ENCODE measurements at regions not wholly inside any gene's neighbourhood (a gene's known extent, or its start where the extent isn't known, plus 50 kb on each side); places are given as distances from the start of the nearest gene placed in this dataset.

GRCh38 chr2:45214550-45214949, 205.3 kb upstream of the SIX2 start:
- Mint-ChIP-seq H3K27me3 (ENCODE audit: low read depth) (peaks cover 9% of the 10 kb centered on the region), H3K4me1 (no peaks in the 10 kb centered on the region), H3K27ac (no peak overlapping the region), H3K4me3 (no peak overlapping the region), H3K36me3 (ENCODE audit: low read depth) (no peaks in the 10 kb centered on the region), H3K9me3 (peaks cover 12% of the 10 kb centered on the region)
- TF ChIP-seq, protein P1, sequence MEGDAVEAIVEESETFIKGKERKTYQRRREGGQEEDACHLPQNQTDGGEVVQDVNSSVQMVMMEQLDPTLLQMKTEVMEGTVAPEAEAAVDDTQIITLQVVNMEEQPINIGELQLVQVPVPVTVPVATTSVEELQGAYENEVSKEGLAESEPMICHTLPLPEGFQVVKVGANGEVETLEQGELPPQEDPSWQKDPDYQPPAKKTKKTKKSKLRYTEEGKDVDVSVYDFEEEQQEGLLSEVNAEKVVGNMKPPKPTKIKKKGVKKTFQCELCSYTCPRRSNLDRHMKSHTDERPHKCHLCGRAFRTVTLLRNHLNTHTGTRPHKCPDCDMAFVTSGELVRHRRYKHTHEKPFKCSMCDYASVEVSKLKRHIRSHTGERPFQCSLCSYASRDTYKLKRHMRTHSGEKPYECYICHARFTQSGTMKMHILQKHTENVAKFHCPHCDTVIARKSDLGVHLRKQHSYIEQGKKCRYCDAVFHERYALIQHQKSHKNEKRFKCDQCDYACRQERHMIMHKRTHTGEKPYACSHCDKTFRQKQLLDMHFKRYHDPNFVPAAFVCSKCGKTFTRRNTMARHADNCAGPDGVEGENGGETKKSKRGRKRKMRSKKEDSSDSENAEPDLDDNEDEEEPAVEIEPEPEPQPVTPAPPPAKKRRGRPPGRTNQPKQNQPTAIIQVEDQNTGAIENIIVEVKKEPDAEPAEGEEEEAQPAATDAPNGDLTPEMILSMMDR (IDR thresholded peaks at IDR 0.05; ENCODE audit: unreplicated experiment in 3 of 3), result no peak

DNA sequence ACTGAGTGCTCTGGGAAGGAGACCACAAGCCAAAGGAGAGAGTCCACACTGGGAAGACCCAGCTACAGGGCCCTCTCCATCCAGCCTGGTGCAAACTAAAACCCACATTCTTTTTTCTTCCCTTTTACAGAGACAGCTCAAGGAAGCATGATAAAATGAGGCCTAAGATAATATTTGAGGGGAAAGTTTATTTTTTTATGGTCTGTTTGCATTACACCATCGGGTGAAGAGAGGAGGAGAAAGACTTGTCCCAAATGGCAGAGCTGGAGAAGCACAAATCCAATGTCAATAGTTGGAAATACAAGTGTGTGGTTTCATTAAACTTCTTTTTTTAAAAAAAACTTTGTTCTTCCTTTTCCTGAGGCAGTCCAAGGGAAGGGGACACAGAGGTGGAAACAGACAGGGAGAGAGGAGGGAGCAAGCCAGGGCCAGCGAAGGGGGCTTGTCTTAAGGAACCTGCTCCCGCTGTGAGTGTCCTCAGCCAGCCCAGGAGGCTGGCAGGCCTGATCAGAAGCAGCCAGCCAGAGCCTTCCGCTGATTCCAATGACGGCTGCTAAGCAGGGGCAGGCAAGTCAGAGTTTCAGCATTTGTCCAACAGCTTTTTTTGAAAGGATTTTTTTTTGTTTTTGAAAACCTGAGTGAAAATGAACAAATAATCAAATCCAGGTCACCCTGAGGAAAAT, 203.8 kb upstream of the SIX2 start:
- Mint-ChIP-seq H3K4me1 (no peaks in the 10 kb centered on the region), H3K36me3 (ENCODE audit: low read depth) (no peaks in the 10 kb centered on the region), H3K4me3 (no peak overlapping the region), H3K27ac (no peak overlapping the region), H3K27me3 (ENCODE audit: low read depth) (peaks cover 9% of the 10 kb centered on the region), H3K9me3 (peaks cover 12% of the 10 kb centered on the region)
- TF ChIP-seq, protein P1 (IDR thresholded peaks at IDR 0.05; ENCODE audit: unreplicated experiment in 3 of 3), result no peak

DNA sequence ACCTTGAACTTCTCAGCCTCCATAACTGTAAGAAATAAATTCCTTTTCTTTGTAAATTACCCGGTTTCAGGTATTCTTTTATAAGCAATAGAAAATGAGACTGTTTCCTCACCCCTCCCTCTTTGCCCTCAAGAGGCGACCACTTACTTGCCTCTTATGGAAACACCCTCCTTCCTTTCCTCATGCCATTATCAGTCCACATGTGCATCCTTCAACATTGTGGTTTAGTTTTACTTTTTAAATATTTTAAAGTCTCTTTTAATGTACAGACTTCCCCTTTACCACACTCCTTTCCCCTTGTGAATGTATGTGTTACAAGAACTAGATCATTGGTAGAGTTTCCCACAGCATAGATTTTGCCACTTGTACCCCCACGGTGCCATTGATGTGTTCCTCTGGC, 202.4 kb upstream of the SIX2 start:
- H3K9me3 Mint-ChIP-seq, result peaks cover 6% of the 10 kb centered on the region

DNA sequence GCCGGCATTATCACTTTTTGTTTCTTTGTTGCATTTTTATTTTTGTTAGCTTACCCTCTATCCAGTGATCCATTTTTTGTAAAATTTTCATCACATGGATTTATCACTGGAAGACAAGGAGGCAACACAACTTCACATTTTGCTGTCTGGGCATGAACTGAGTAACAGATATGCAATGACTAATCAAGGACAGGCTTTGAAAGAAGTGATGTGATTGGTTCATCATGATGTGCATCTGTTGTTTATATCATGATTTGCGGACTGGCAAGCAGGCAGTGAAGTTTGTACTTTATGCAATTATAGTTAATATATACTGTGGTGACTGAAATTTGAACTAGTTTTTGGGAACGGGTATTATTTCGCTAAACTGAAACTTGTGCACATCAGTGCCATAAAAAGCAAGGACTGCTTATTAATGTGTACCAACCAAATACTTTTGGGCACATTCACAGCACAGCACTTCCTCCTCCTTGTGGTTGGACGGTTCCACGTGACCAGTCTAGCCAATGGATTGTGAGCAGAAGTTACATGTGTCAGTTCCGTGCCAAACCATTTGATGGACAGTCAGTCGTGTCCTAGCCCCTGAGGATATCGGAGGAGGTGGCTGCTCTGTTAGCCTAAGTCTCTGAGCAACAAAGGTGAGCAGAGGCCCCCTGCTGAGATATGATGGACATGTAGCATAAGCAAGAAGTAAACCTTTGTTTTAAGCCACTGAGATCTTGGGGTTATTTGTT, 201.4 kb upstream of the SIX2 start:
- Mint-ChIP-seq H3K27me3 (ENCODE audit: low read depth) (peaks cover 5% of the 10 kb centered on the region), H3K27ac (no peak overlapping the region), H3K4me3 (no peak overlapping the region), H3K9me3 (no peaks in the 10 kb centered on the region), H3K4me1 (no peaks in the 10 kb centered on the region), H3K36me3 (ENCODE audit: low read depth) (no peaks in the 10 kb centered on the region)
- TF ChIP-seq, protein P1 (IDR thresholded peaks at IDR 0.05; ENCODE audit: unreplicated experiment in 3 of 3), result no peak

More for the DNA sequence above, 202.4 kb upstream of the SIX2 start:
- Mint-ChIP-seq H3K4me1 (no peaks in the 10 kb centered on the region), H3K36me3 (ENCODE audit: low read depth) (no peaks in the 10 kb centered on the region), H3K4me3 (no peak overlapping the region), H3K27ac (no peak overlapping the region), H3K27me3 (ENCODE audit: low read depth) (peaks cover 5% of the 10 kb centered on the region)
- TF ChIP-seq, protein P1 (IDR thresholded peaks at IDR 0.05; ENCODE audit: unreplicated experiment in 3 of 3), result no peak

- no peaks in the 10 kb centered on the region for H3K9me3 Mint-ChIP-seq
- TF ChIP-seq, protein P1 (IDR thresholded peaks at IDR 0.05; ENCODE audit: unreplicated experiment in 3 of 3), result no peak
- no peak overlapping the region for H3K27ac Mint-ChIP-seq
- peaks cover 5% of the 10 kb centered on the region for H3K27me3 Mint-ChIP-seq (ENCODE audit: low read depth)
- no peaks in the 10 kb centered on the region for H3K4me1 Mint-ChIP-seq
- no peaks in the 10 kb centered on the region for H3K36me3 Mint-ChIP-seq (ENCODE audit: low read depth)
- H3K4me3 Mint-ChIP-seq, result no peak overlapping the region
These were observed 200.6 kb upstream of the SIX2 start for GRCh38 chr2:45209875-45210274.

All from nephron (organoid).